ENCODE measurements at regions not wholly inside any gene's neighbourhood (a gene's known extent, or its start where the extent isn't known, plus 50 kb on each side); places are given as distances from the start of the nearest gene placed in this dataset.

GRCh38 chr3:11919390-11919789 lies 72.7 kb upstream of the TAMM41 start:
- no peak for DNase-seq (ENCODE audit: low read depth)
- H3K4me3 ChIP-seq (ENCODE audit: low read depth, low read length): no peak overlapping the region
- TF ChIP-seq CTCF (IDR thresholded peaks at IDR 0.05; ENCODE audit: insufficient read depth, low read length): no peak

GRCh38 chr3:11924518-11924917 lies 77.8 kb upstream of the TAMM41 start:
- no peak for DNase-seq (ENCODE audit: low read depth)
- H3K4me3 ChIP-seq (ENCODE audit: low read depth, low read length): no peak overlapping the region
- TF ChIP-seq CTCF (IDR thresholded peaks at IDR 0.05; ENCODE audit: insufficient read depth, low read length): no peak

GRCh38 chr3:11928381-11928780 lies 75.8 kb upstream of the SYN2 start:
- no peak overlapping the region for H3K4me3 ChIP-seq (ENCODE audit: low read depth, low read length)
- DNase-seq (ENCODE audit: low read depth): no peak
- no peak for TF ChIP-seq CTCF (IDR thresholded peaks at IDR 0.05; ENCODE audit: insufficient read depth, low read length)

GRCh38 chr3:11929531-11929930 lies 74.7 kb upstream of the SYN2 start:
- no peak for TF ChIP-seq CTCF (IDR thresholded peaks at IDR 0.05; ENCODE audit: insufficient read depth, low read length)
- no peak overlapping the region for H3K4me3 ChIP-seq (ENCODE audit: low read depth, low read length)
- DNase-seq (ENCODE audit: low read depth): no peak

- H3K4me3 ChIP-seq (ENCODE audit: low read depth, low read length): no peak overlapping the region
- DNase-seq (ENCODE audit: low read depth): no peak
- TF ChIP-seq CTCF (IDR thresholded peaks at IDR 0.05; ENCODE audit: insufficient read depth, low read length): no peak
Measured at GRCh38 chr3:11930084-11930483, 74.1 kb upstream of the SYN2 start.

- no peak for TF ChIP-seq CTCF (IDR thresholded peaks at IDR 0.05; ENCODE audit: insufficient read depth, low read length)
- no peak overlapping the region for H3K4me3 ChIP-seq (ENCODE audit: low read depth, low read length)
Measured at GRCh38 chr3:11932636-11933035, 71.6 kb upstream of the SYN2 start.

GRCh38 chr3:11933529-11933928 lies 70.7 kb upstream of the SYN2 start:
- H3K4me3 ChIP-seq (ENCODE audit: low read depth, low read length): no peak overlapping the region
- no peak for DNase-seq (ENCODE audit: low read depth)
- TF ChIP-seq CTCF (IDR thresholded peaks at IDR 0.05; ENCODE audit: insufficient read depth, low read length): no peak

More at GRCh38 chr3:11932636-11933035, 71.6 kb upstream of the SYN2 start:
- DNase-seq (ENCODE audit: low read depth): no peak
